IMR-90 (cell line): ENCODE measurements at regions not wholly inside any gene's neighbourhood (a gene's known extent, or its start where the extent isn't known, plus 50 kb on each side); places are given as distances from the start of the nearest gene placed in this dataset.

Experiments
- ELK1 ChIP-seq: fragments of 150-350 bp; IDR thresholded peaks from 2 replicates; pipeline ENCODE4 v1.6.1; 2016; ENCODE audit warnings: low read depth, mild to moderate bottlenecking, low read length, moderate library complexity, borderline replicate concordance
- MAFK ChIP-seq: IDR thresholded peaks from 2 replicates; pipeline ENCODE4 v1.6.1; 2012; ENCODE audit warnings: low read depth, low read length, improper control_type of control experiment
- MAZ ChIP-seq: IDR thresholded peaks from 2 replicates; pipeline ENCODE4 v1.6.1; 2012; ENCODE audit warnings: low read depth, mild to moderate bottlenecking, low read length, improper control_type of control experiment, moderate library complexity, borderline replicate concordance
- MXI1 ChIP-seq: IDR thresholded peaks from 2 replicates; pipeline ENCODE4 v1.6.1; 2012; ENCODE audit warnings: low read depth, mild to moderate bottlenecking, low read length, moderate library complexity, borderline replicate concordance
- POLR2A ChIP-seq: IDR thresholded peaks from 2 replicates; pipeline ENCODE4 v1.6.1; 2012; ENCODE audit warnings: mild to moderate bottlenecking, low read depth, low read length
- RAD21 ChIP-seq: IDR thresholded peaks from 2 replicates; pipeline ENCODE4 v1.6.1; 2012; ENCODE audit warnings: low read length, improper control_type of control experiment
- RCOR1 ChIP-seq: IDR thresholded peaks from 2 replicates; pipeline ENCODE4 v1.6.1; 2012; ENCODE audit warnings: mild to moderate bottlenecking, low read length, improper control_type of control experiment; ENCODE audit not compliant: insufficient replicate concordance
- RFX5 ChIP-seq: IDR thresholded peaks from 2 replicates; pipeline ENCODE4 v1.8.0; 2012; ENCODE audit warnings: low read depth, mild to moderate bottlenecking, low read length, moderate library complexity
- SMC3 ChIP-seq: fragments of 150-350 bp; IDR thresholded peaks from 2 replicates; pipeline ENCODE4 v1.6.1; 2016; ENCODE audit warnings: low read depth, mild to moderate bottlenecking, antibody characterized with exemption, low read length, moderate library complexity
- TF ChIP-seq, protein P1 (sequence below): conservative IDR thresholded peaks from 2 replicates; pipeline ENCODE4 v1.5.1; 2012; ENCODE audit warnings: mild to moderate bottlenecking, low read depth, low read length, improper control_type of control experiment
- TF ChIP-seq, protein P2 (sequence below): fragments of 150-350 bp; IDR thresholded peaks from 2 replicates; pipeline ENCODE4 v1.6.1; 2017; ENCODE audit warnings: mild to moderate bottlenecking, antibody characterized with exemption, low read length, low read depth

GRCh38 chr7:41820111-41820671, 117.3 kb upstream of the INHBA start:
- TF ChIP-seq, protein P1, sequence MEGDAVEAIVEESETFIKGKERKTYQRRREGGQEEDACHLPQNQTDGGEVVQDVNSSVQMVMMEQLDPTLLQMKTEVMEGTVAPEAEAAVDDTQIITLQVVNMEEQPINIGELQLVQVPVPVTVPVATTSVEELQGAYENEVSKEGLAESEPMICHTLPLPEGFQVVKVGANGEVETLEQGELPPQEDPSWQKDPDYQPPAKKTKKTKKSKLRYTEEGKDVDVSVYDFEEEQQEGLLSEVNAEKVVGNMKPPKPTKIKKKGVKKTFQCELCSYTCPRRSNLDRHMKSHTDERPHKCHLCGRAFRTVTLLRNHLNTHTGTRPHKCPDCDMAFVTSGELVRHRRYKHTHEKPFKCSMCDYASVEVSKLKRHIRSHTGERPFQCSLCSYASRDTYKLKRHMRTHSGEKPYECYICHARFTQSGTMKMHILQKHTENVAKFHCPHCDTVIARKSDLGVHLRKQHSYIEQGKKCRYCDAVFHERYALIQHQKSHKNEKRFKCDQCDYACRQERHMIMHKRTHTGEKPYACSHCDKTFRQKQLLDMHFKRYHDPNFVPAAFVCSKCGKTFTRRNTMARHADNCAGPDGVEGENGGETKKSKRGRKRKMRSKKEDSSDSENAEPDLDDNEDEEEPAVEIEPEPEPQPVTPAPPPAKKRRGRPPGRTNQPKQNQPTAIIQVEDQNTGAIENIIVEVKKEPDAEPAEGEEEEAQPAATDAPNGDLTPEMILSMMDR: no peak
- no peak for TF ChIP-seq ELK1
- no peak for TF ChIP-seq POLR2A
- TF ChIP-seq, protein P2, sequence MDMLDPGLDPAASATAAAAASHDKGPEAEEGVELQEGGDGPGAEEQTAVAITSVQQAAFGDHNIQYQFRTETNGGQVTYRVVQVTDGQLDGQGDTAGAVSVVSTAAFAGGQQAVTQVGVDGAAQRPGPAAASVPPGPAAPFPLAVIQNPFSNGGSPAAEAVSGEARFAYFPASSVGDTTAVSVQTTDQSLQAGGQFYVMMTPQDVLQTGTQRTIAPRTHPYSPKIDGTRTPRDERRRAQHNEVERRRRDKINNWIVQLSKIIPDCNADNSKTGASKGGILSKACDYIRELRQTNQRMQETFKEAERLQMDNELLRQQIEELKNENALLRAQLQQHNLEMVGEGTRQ: no peak
- no peak for TF ChIP-seq RAD21
- no peak for TF ChIP-seq MXI1
- no peak for TF ChIP-seq RCOR1
- TF ChIP-seq SMC3: no peak
- TF ChIP-seq MAFK: no peak
- TF ChIP-seq MAZ: no peak
- TF ChIP-seq RFX5: no peak
